Body of pancreas (tissue), 4 donors: ENCODE measurements at regions not wholly inside any gene's neighbourhood (a gene's known extent, or its start where the extent isn't known, plus 50 kb on each side); places are given as distances from the start of the nearest gene placed in this dataset.

Experiments used
- ATAC-seq: fragments of 150-250 bp; one replicate; pipeline ENCODE4 v1.9.1; 2016
- DNase-seq, 4 donors: peaks; one replicate each; pipeline ENCODE4 v3.0.0-alpha.2; 2019
- H3K27ac ChIP-seq, 4 donors: fragments of 200-600 bp; sonication (generic); 1 replicate in 3 of 4; 2 replicates in 1 of 4; pipeline versions ENCODE4 v1.5.1 to v1.6.1; 2016 to 2019; ENCODE audit warnings: mild to moderate bottlenecking in 1 of 4, mixed read lengths in 1 of 4, moderate library complexity in 1 of 4
- H3K27me3 ChIP-seq, 2 donors: fragments of 200-600 bp; sonication (generic); one replicate each; pipeline ENCODE4 v1.6.0; 2016; ENCODE audit warnings: mild to moderate bottlenecking in 1 of 2
- H3K36me3 ChIP-seq, 2 donors: fragments of 200-600 bp; sonication (generic); replicated peaks in 1 of 2; 2 replicates each; pipeline ENCODE4 v1.5.1; 2016; ENCODE audit warnings: low read depth in 2 of 2; ENCODE audit not compliant: insufficient read depth in 1 of 2
- H3K4me1 ChIP-seq: fragments of 200-600 bp; sonication (generic); one replicate; pipeline ENCODE4 v1.6.0; 2016
- H3K4me3 ChIP-seq, 2 donors: fragments of 200-600 bp; sonication (generic); 1 replicate in 1 of 2; 2 replicates in 1 of 2; pipeline ENCODE4 v1.5.1; 2016 to 2019
- H3K9me3 ChIP-seq, 3 donors: fragments of 200-600 bp; sonication (generic); 1 replicate in 2 of 3; 2 replicates in 1 of 3; pipeline ENCODE4 v1.5.1; 2016
- POLR2A ChIP-seq, 3 donors: fragments of 450-650 bp; IDR thresholded peaks; one replicate each; pipeline ENCODE4 v1.6.1; 2016; ENCODE audit warnings: antibody characterized with exemption in 3 of 3, mild to moderate bottlenecking in 2 of 3
- WGBS, 2 donors: methylation state at CpG; one replicate each; pipeline ENCODE4 v1.1.5; 2017; 5-methylcytosine and 5-hydroxymethylcytosine counted together
- intact Hi-C: fragments of 100-400 bp; cut with DNase I; formaldehyde crosslinking; loops from one replicate; pipeline ENCODE4 v1.15.1; 2023
- TF ChIP-seq, protein P1 (sequence below), 7 experiments: fragments of 450-650 bp in 4 of 7; fragments of 200-600 bp in 3 of 7; sonication (generic) in 3 of 7; IDR thresholded peaks; one replicate each; pipeline ENCODE4 v1.5.1; 2016 to 2019; ENCODE audit warnings: antibody characterized with exemption in 7 of 7

DNA sequence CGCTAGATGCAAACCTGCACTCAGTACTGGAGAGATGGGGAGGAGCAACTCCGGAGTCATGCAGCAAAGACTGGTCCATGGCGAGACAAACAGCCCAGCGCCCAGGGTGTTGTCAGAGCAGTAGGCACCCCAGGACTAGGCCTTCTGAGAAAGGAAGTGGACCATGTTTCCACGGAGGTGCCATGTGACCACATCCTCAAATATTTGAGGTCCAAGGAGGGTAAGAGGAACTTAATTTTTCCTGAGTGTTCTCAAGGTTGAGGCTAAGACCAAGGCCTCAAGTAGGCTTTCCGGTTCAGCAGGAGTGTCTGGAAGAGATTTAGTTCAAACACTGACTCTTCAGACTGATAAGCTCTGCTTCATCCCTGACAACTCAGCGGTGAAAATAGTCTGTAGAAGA lies 186.2 kb downstream of the RHOU start:
- intact Hi-C loops, result no loop called here
- TF ChIP-seq POLR2A (IDR thresholded peaks at IDR 0.05), result no peak
- TF ChIP-seq, protein P1, sequence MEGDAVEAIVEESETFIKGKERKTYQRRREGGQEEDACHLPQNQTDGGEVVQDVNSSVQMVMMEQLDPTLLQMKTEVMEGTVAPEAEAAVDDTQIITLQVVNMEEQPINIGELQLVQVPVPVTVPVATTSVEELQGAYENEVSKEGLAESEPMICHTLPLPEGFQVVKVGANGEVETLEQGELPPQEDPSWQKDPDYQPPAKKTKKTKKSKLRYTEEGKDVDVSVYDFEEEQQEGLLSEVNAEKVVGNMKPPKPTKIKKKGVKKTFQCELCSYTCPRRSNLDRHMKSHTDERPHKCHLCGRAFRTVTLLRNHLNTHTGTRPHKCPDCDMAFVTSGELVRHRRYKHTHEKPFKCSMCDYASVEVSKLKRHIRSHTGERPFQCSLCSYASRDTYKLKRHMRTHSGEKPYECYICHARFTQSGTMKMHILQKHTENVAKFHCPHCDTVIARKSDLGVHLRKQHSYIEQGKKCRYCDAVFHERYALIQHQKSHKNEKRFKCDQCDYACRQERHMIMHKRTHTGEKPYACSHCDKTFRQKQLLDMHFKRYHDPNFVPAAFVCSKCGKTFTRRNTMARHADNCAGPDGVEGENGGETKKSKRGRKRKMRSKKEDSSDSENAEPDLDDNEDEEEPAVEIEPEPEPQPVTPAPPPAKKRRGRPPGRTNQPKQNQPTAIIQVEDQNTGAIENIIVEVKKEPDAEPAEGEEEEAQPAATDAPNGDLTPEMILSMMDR (IDR thresholded peaks at IDR 0.05), result no peak
- Histone ChIP-seq H3K27ac (no peak overlapping the region), H3K27me3 (no peaks in the 10 kb centered on the region), H3K36me3 (no peaks in the 10 kb centered on the region), H3K4me3 (no peak overlapping the region), H3K4me1 (peaks cover 5% of the 10 kb centered on the region), H3K9me3 (no peaks in the 10 kb centered on the region)
- ATAC-seq, result no peak
- WGBS, 2 donors, result 68 to 78% methylated on average over 7 of the region's 7 CpGs
- peak in 1 of 4 donors; percentile 42 for DNase-seq

DNA sequence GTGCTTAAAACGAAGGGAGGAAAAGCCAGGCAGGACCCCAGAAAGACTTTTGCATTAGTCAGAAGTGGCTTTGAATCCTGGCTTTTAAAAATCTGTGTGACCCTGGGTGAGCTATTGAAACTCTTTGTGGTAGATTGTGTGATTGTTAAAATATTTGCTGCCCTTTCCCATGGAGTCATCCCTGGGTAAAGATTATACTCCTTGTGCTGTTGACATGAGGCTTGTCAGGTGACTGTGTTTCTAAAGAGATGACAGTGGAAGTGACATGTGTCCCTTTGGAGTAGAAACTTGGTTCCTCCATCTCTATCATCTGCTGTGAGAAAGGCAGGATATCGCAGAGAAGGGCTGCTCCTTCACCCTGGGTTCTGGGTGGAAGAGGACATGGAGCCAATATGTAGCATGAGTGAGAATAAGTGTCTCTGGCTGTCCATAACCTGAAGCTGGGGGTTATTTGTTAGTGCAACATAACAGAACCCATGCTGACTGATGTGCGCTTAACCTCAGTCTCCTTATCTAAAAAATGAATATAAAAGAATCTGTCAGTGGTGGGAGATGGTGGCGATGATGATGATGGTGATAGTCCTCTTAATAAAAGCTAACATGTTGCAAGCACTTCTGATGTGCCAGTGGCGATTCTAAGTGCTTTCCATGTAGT lies 187.6 kb downstream of the RHOU start:
- H3K36me3 ChIP-seq, result no peaks in the 10 kb centered on the region
- no peak for TF ChIP-seq POLR2A (IDR thresholded peaks at IDR 0.05)
- TF ChIP-seq, protein P1 (IDR thresholded peaks at IDR 0.05), result no peak
- 83 to 87% methylated on average over 5 of the region's 5 CpGs for WGBS, 2 donors

DNA sequence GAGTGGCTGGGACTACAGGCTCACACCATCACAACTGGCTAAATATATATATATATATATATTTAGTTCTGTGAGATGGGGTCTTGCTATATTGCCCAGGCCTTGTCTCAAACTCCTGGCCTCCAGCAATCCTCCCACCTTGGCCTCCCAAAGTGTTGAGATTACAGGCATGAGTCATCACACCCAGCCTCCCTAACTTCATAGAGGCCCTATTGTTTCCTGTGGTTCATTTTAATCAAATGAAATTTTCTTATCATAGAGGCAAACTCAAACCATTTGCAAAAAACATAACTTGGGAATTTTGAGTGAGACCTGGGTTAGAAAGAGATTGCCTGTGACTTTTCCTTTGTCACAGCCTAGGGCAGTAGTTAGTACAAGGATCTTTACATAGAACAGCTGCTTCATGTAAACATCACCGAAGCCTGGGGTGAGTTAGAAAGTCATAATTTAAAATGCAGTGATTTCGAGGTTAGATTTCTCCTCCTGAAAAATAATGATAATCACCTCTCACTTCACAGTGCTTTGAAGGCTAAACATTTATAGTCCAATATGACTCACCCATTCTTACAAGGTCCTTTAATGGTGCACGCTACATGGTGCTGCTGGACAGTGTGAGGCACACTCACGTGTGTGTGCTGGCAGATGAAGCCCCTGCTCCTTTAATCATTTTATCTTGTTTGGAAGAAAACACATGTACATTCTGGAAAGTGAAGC lies 188.9 kb downstream of the RHOU start:
- no peaks in the 10 kb centered on the region for H3K9me3 ChIP-seq
- WGBS, 2 donors, result 84 to 90% methylated on average over 4 of the region's 4 CpGs
- H3K27me3 ChIP-seq, result no peaks in the 10 kb centered on the region
- DNase-seq, result no peak
- H3K4me3 ChIP-seq, result no peak overlapping the region
- intact Hi-C loops, result no loop called here
- TF ChIP-seq, protein P1 (IDR thresholded peaks at IDR 0.05), result no peak
- H3K27ac ChIP-seq, result no peak overlapping the region
- no peaks in the 10 kb centered on the region for H3K36me3 ChIP-seq
- no peak for ATAC-seq
- H3K4me1 ChIP-seq, result no peaks in the 10 kb centered on the region

More for the DNA sequence above, 187.6 kb downstream of the RHOU start:
- Histone ChIP-seq H3K9me3 (no peaks in the 10 kb centered on the region), H3K27me3 (no peaks in the 10 kb centered on the region), H3K27ac (no peak overlapping the region), H3K4me1 (peaks cover 5% of the 10 kb centered on the region), H3K4me3 (no peak overlapping the region)
- intact Hi-C loops, result no loop called here
- DNase-seq (no peak), ATAC-seq (no peak)

DNA sequence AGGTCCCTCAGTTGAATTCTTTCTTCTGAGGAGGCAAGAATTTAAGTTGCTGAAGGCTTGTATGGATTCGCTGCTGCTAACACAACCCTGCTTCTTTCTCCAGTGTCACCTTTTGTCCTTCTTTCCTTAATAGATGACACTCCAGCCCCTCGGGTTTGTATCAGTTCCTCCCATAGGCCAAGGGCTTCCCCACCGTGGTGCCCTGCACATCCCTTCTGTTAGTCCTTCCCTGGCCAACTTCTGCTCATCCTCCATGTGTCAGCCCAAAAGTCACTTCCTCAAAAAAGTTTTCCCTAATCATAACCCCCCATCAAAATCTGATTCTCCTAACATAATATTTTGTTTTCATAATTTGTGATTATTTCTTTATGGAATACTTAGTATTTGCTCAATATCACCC lies 190.4 kb downstream of the RHOU start:
- Histone ChIP-seq H3K9me3 (no peaks in the 10 kb centered on the region), H3K36me3 (no peaks in the 10 kb centered on the region), H3K4me3 (no peak overlapping the region), H3K4me1 (peaks cover 3% of the 10 kb centered on the region), H3K27ac (no peak overlapping the region), H3K27me3 (no peaks in the 10 kb centered on the region)
- intact Hi-C loops, result no loop called here
- DNase-seq (no peak), ATAC-seq (no peak)
- WGBS, 2 donors, result 88 to 92% methylated on average over 3 of the region's 3 CpGs
- TF ChIP-seq POLR2A (IDR thresholded peaks at IDR 0.05), result no peak
- TF ChIP-seq, protein P1 (IDR thresholded peaks at IDR 0.05), result no peak

DNA sequence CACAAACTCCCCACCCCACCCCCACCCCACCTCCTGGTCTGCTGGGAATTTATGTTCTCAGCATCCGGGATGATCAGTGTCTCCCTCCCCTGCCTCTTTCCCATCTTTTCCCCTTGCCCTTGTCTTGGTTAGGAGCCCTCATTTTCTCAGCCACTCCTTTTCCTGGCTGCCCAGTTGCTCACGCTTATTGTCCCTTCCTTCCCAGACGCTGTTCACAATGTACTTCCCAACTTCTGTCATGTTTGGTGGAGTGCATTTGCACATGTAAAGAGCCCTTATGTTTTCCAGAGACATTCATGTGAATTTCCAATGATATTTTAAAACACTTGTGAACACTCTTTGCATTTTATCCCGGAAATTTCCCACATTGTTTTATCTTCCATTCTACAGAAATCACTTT lies 192.1 kb downstream of the RHOU start:
- Histone ChIP-seq H3K27ac (no peak overlapping the region), H3K4me1 (peaks cover 6% of the 10 kb centered on the region), H3K4me3 (no peak overlapping the region), H3K27me3 (no peaks in the 10 kb centered on the region), H3K36me3 (no peaks in the 10 kb centered on the region), H3K9me3 (no peaks in the 10 kb centered on the region)
- 67 to 91% methylated on average over 4 of the region's 4 CpGs for WGBS, 2 donors
- intact Hi-C loops, result no loop called here
- ATAC-seq, result no peak
- TF ChIP-seq POLR2A (IDR thresholded peaks at IDR 0.05), result no peak
- TF ChIP-seq, protein P1 (IDR thresholded peaks at IDR 0.05), result no peak
- DNase-seq, result no peak
